T1000 (cell line): ENCODE measurements at regions not wholly inside any gene's neighbourhood (a gene's known extent, or its start where the extent isn't known, plus 50 kb on each side); places are given as distances from the start of the nearest gene placed in this dataset.
"Not testable (repeated sequence)": the region's sequence is repeated elsewhere in the genome, so short reads cannot be mapped to it uniquely, and the experiment has no call there.

Experiments
- DNase-seq: peaks from one replicate; lab custom pipeline; 2025; ENCODE audit warnings: mixed read lengths; lab: John Stamatoyannopoulos, UW

- DNase-seq = not testable (repeated sequence)
Measured at GRCh38 chr1:121573881-121574504, 389.2 kb downstream of the SRGAP2C start.

DNA sequence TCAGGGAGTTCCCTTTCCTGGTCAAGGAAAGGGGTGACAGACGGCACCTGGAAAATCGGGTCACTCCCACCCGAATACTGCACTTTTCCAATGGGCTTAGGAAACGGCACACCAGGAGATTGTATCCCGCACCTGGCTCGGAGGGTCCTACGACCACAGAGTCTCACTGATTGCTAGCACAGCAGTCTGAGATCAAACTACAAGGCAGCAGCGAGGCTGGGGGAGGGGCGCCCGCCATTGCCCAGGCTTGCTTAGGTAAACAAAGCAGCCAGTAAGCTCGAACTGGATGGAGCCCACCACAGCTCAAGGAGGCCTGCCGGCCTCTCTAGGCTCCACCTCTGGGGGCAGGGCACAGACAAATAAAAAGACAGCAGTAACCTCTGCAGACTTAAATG is 389.7 kb downstream of the SRGAP2C start:
- DNase-seq = not testable (repeated sequence)

DNA sequence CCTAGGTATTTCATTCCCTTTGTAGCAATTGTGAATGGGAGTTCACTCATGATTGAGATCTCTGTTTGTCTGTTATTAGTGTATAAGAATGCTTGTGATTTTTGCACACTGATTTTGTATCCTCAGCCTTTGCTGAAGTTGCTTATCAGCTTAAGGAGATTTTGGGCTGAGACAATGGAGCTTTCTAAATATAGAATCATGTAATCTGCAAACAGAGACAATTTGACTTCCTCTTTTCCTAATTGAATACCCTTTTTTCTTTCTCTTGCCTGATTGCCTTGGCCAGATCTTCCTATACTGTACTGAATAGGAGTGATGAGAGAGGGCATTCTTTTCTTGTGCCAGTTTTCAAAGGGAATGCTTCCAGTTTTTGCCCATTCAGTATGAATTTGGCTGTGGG is 398.1 kb downstream of the SRGAP2C start:
- DNase-seq = not testable (repeated sequence)

- no peak for DNase-seq
Measured at GRCh38 chr1:121586369-121587229, 401.8 kb downstream of the SRGAP2C start.

DNA sequence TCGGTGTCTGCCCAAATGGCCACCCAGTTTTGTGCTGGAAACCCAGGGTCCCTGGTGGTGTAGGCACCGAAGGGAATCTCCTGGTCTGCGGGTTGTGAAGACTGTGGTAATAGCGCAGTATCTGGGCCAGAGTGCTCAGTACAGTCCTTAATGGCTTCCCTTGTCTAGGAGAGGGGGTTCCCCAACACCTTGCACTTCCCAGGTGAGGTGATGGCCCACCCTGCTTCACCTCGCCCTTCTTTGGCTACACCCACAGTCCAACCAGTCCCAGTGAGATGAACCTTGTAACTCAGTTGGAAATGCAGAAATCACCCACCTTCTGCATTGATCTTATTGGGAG is 402.4 kb downstream of the SRGAP2C start:
- DNase-seq = no peak

- DNase-seq = no peak
Measured at GRCh38 chr1:121587777-121588176, 403.0 kb downstream of the SRGAP2C start.

- DNase-seq = no peak
Measured at GRCh38 chr1:121594096-121594495, 409.3 kb downstream of the SRGAP2C start.

DNA sequence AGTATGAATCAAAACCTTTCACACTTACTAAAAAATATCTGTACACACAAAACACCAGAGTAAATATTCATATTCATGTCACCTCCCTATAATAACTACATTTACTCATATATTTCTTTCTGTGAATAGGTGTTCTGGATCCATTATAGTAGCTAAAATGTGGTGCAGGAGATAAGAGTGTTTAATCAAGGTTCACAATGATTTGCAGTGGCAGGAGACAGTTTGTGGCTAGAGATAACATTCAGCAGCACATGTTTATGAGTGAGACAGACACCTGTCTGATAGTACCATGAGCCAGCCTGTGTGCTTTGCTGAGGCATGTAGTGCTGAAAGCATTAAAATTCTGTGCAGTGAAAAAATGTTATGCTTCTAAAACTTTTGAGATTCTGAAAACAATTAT is 410.3 kb downstream of the SRGAP2C start:
- no peak for DNase-seq

GRCh38 chr1:121604843-121605444 is 420.2 kb downstream of the SRGAP2C start:
- not testable (repeated sequence) for DNase-seq

GRCh38 chr1:121607499-121607898 is 422.7 kb downstream of the SRGAP2C start:
- DNase-seq = not testable (repeated sequence)
